Endodermal cell (in vitro differentiated cells): ENCODE measurements at regions not wholly inside any gene's neighbourhood (a gene's known extent, or its start where the extent isn't known, plus 50 kb on each side); places are given as distances from the start of the nearest gene placed in this dataset.

ENCODE experiments used
- DNase-seq: peaks from one replicate; pipeline ENCODE4 v3.0.0-alpha.2; 2017
- H3K27ac ChIP-seq: 2 replicates; pipeline ENCODE4 v1.5.1; 2013; ENCODE audit warnings: mild to moderate bottlenecking, low read depth, low read length, moderate library complexity
- H3K27me3 ChIP-seq: 2 replicates; pipeline ENCODE4 v1.6.1; 2013; ENCODE audit warnings: mild to moderate bottlenecking, low read length, moderate library complexity; ENCODE audit not compliant: insufficient read depth, control insufficient read depth, poor library complexity, severe bottlenecking
- H3K36me3 ChIP-seq: 2 replicates; pipeline ENCODE4 v1.7.0; 2013; ENCODE audit warnings: mild to moderate bottlenecking, low read length, moderate library complexity; ENCODE audit not compliant: control insufficient read depth, insufficient read depth
- H3K4me1 ChIP-seq: one replicate; pipeline ENCODE4 v1.7.0; 2013; ENCODE audit warnings: low read length; ENCODE audit not compliant: control insufficient read depth, insufficient read depth
- H3K4me3 ChIP-seq: 2 replicates; pipeline ENCODE4 v1.5.1; 2013; ENCODE audit warnings: mild to moderate bottlenecking, low read length, moderate library complexity
- H3K9ac ChIP-seq: 2 replicates; pipeline ENCODE4 v1.6.1; 2013; ENCODE audit warnings: mild to moderate bottlenecking, low read length, moderate library complexity; ENCODE audit not compliant: poor library complexity, severe bottlenecking; ENCODE audit errors: extremely low read depth
- H3K9me3 ChIP-seq: 2 replicates; pipeline ENCODE4 v1.6.1; 2013; ENCODE audit warnings: mild to moderate bottlenecking, low read length, moderate library complexity; ENCODE audit not compliant: control insufficient read depth
- H3K27ac Mint-ChIP-seq: 2 replicates; pipeline ENCODE4 v1.8.0; 2020; ENCODE audit warnings: mixed read lengths
- H3K27me3 Mint-ChIP-seq: 2 replicates; pipeline ENCODE4 v1.8.0; 2021; ENCODE audit warnings: mild to moderate bottlenecking, mixed read lengths; ENCODE audit not compliant: insufficient read depth
- H3K36me3 Mint-ChIP-seq: 2 replicates; pipeline ENCODE4 v1.8.0; 2020; ENCODE audit warnings: low read depth, mixed read lengths
- H3K4me1 Mint-ChIP-seq: 2 replicates; pipeline ENCODE4 v1.8.0; 2020; ENCODE audit warnings: mixed read lengths
- H3K4me3 Mint-ChIP-seq: 2 replicates; pipeline ENCODE4 v1.8.0; 2020; ENCODE audit warnings: mild to moderate bottlenecking, moderate library complexity, mixed read lengths
- H3K9me3 Mint-ChIP-seq: 2 replicates; pipeline ENCODE4 v1.8.0; 2020; ENCODE audit warnings: mild to moderate bottlenecking, mixed read lengths
- CTCF ChIP-seq: fragments of 200-600 bp; sonication (generic); conservative IDR thresholded peaks from 2 replicates; pipeline ENCODE4 v1.5.0; 2021; ENCODE audit warnings: antibody characterized with exemption, mild to moderate bottlenecking
- WGBS, 2 experiments: methylation state at CpG; one replicate each; pipeline versions ENCODE4 v1.1.5 to v1.1.7; 2013; ENCODE audit warnings: missing lambda C conversion rate in 2 of 2, mixed read lengths in 1 of 2; ENCODE audit not compliant: insufficient coverage in 1 of 2, insufficient read length in 1 of 2; 5-methylcytosine and 5-hydroxymethylcytosine counted together

- peak; percentile 93 for DNase-seq
- no peak for TF ChIP-seq CTCF
- Mint-ChIP-seq H3K36me3 (peaks cover 38% of the 10 kb centered on the region), H3K27me3 (no peaks in the 10 kb centered on the region), H3K4me3 (peak overlapping the region; percentile 22), H3K4me1 (peaks cover 63% of the 10 kb centered on the region), H3K9me3 (no peaks in the 10 kb centered on the region), H3K27ac (peak overlapping the region; percentile 95)
- 49 to 57% methylated on average over 11 to 17 of the region's 17 CpGs for WGBS, 2 experiments
- Histone ChIP-seq H3K27ac (peak overlapping the region; percentile 25), H3K27me3 (no peaks in the 10 kb centered on the region), H3K9me3 (no peaks in the 10 kb centered on the region), H3K4me3 (peak overlapping the region; percentile 46), H3K4me1 (peaks cover 26% of the 10 kb centered on the region), H3K9ac (peak overlapping the region; percentile 27), H3K36me3 (peaks cover 23% of the 10 kb centered on the region)
These were observed 117.5 kb downstream of the ZNF608 start for GRCh38 chr5:124628721-124629596.

GRCh38 chr5:124627815-124628595 lies 118.4 kb downstream of the ZNF608 start:
- Mint-ChIP-seq H3K36me3 (peaks cover 29% of the 10 kb centered on the region), H3K9me3 (no peaks in the 10 kb centered on the region), H3K27me3 (no peaks in the 10 kb centered on the region), H3K4me1 (peaks cover 57% of the 10 kb centered on the region), H3K4me3 (peak overlapping the region; percentile 22), H3K27ac (peak overlapping the region; percentile 95)
- H3K36me3 ChIP-seq, result peaks cover 13% of the 10 kb centered on the region
- no peak overlapping the region for H3K27ac ChIP-seq
- peak overlapping the region; percentile 46 for H3K4me3 ChIP-seq
- peak overlapping the region; percentile 27 for H3K9ac ChIP-seq
- 87 to 95% methylated on average over 10 to 17 of the region's 17 CpGs for WGBS, 2 experiments
- no peaks in the 10 kb centered on the region for H3K9me3 ChIP-seq
- H3K27me3 ChIP-seq, result no peaks in the 10 kb centered on the region
- no peak for DNase-seq
- H3K4me1 ChIP-seq, result peaks cover 26% of the 10 kb centered on the region
- TF ChIP-seq CTCF, result no peak

GRCh38 chr5:124626053-124626452 lies 120.4 kb downstream of the ZNF608 start:
- H3K36me3 ChIP-seq, result no peaks in the 10 kb centered on the region
- TF ChIP-seq CTCF, result no peak
- no peaks in the 10 kb centered on the region for H3K27me3 Mint-ChIP-seq
- 92 to 100% methylated on average over 2 of the region's 2 CpGs for WGBS, 2 experiments
- H3K9me3 Mint-ChIP-seq, result no peaks in the 10 kb centered on the region
- DNase-seq, result no peak
- H3K9ac ChIP-seq, result no peak overlapping the region
- H3K4me1 ChIP-seq, result peaks cover 24% of the 10 kb centered on the region
- H3K4me3 ChIP-seq, result no peak overlapping the region
- H3K36me3 Mint-ChIP-seq, result peaks cover 12% of the 10 kb centered on the region
- H3K9me3 ChIP-seq, result no peaks in the 10 kb centered on the region
- no peak overlapping the region for H3K27ac Mint-ChIP-seq
- no peak overlapping the region for H3K4me3 Mint-ChIP-seq
- peaks cover 49% of the 10 kb centered on the region for H3K4me1 Mint-ChIP-seq
- H3K27me3 ChIP-seq, result no peaks in the 10 kb centered on the region
- H3K27ac ChIP-seq, result no peak overlapping the region
